HG03060 (cell line): ENCODE measurements at regions not wholly inside any gene's neighbourhood (a gene's known extent, or its start where the extent isn't known, plus 50 kb on each side); places are given as distances from the start of the nearest gene placed in this dataset.
"Not testable (repeated sequence)": the region's sequence is repeated elsewhere in the genome, so short reads cannot be mapped to it uniquely, and the experiment has no call there.

Experiments used
- ATAC-seq: cut with Tn5 transposase; IDR thresholded peaks from one replicate; pipeline ENCODE4 v1.9.1; 2021; ENCODE audit warnings: low read depth, moderate number of reproducible peaks; ENCODE audit not compliant: unreplicated experiment

DNA sequence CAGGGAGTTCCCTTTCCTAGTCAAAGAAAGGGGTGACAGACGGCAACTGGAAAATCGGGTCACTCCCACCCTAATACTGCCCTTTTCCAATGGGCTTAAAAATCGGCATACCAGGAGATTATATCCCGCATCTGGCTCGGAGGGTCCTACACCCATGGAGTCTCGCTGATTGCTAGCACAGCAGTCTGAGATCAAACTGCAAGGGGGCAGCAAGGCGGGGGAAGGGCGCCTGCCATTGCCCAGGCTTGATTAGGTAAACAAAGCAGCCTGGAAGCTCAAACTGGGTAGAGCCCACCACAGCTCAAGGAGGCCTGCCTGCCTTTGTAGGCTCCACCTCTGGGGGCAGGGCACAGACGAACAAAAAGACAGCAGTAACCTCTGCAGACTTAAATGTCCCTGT lies 831.3 kb downstream of the TTLL7 start:
- not testable (repeated sequence) for ATAC-seq

DNA sequence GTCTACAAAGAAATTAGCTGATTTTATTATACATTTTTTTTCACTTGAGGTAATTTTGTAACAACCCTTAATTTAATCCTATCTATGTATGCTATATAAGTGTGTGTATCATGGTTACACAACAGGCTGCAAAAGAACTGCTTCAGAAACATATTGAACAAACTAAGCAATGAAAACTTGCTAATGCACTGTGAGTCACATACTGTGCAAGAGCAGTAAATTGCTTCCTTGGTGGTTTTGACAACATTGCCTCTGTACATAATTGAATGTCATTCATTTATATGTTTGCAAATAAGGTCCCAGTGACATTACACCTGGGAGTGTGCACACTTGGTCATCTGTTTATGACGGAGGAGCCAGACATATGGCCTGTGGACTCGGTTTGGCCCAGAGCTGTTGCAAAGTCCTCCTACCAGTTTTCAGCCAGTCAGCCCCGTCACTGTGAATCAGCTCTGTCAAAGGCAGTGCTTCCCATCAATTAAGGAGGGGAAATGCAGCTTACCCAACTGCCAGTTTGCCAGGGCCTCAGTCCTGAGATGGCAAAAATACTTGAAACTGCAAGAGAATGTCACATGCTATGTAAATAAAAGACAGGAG lies 835.0 kb downstream of the TTLL7 start:
- ATAC-seq, result not testable (repeated sequence)

DNA sequence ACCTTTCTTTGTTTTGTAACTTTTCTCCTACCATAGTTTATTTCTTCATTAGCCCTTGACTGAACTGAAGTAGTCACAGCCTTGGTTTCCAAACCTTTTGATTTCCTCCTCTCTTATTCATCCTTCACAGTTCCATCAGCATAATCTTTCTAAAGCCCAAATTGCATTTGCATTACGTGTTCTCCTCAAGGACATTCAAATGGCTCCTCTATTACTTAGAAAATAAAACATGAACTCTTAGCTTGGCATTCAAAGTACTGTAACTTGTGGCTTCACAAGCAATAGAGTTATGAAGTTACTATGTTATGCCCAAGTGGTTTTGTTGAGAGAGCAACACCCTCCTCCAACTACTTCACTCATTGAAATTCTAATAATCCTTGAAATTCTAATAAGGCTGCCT lies 840.0 kb downstream of the TTLL7 start:
- ATAC-seq, result not testable (repeated sequence)

DNA sequence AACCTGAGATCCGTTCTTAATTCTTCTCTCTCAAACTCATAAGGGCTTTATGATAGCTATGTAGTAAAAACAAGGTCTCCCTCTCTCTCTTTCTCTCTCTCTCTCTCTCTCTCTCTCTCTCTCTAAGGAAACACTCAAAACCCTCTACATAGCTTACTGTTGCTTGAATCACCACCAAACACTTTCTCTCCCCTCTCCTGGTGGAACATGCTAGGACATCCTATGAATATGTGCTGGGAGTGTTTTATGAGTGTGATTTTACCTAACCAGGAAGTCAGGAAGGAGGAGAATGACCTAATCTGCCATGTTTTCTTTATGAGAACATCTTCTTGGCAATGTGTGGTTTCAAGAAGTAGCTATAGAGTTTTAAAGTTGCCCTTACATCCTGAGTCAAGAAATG lies 844.6 kb downstream of the TTLL7 start:
- ATAC-seq, result not testable (repeated sequence)

DNA sequence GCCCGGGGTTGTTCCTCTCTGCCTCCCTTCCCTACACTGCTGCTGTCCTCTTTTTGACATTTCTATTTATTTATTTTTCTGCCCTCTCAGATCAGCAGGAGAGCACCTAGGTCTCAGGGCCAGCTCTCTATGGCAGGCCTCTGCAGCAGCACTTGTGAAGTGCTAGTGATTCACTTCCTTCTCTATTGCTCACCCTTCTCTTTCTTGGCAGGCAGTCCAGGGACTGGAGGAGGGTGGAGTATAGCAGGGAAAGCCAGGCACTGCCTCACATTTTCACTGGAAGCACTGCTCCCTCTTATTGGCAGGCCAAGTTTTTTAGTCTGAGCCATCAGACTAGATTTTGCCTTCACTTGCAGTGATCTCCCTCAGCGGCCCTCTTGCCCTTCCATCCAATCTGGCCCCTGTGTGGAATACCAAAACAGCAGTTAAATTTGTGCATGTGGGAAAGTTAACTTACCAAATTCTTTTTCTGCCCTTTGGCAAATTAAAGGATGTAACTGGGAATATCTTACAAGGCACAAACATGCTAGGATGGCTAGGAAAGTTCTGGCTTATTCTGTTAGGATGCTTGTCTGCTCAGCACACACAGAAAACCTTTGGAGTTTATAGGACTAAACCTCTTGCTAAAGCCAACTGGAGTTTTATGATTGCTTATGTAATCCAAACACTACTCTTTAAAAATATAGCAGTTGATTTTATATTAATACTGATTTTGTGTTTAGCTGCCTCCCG lies 847.6 kb downstream of the TTLL7 start:
- not testable (repeated sequence) for ATAC-seq

DNA sequence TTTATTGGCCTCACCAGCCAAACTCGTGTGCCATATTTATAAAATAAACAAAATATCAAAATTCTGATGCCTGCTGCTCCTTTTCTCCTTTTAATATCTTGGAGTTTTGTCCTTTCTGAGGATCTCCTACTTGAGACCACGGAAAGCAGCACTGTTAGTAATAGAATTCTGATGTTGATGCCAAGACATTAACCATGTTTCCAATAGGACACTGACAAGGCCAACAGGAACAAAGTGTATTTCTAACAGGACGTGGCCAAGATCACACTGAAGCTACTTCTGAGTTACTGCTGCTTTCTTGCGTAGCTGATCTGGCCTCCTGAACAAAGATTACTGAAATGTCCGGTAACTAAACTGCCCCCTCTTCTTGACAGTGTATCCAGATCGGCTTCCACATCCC lies 848.5 kb downstream of the TTLL7 start:
- ATAC-seq, result not testable (repeated sequence)

DNA sequence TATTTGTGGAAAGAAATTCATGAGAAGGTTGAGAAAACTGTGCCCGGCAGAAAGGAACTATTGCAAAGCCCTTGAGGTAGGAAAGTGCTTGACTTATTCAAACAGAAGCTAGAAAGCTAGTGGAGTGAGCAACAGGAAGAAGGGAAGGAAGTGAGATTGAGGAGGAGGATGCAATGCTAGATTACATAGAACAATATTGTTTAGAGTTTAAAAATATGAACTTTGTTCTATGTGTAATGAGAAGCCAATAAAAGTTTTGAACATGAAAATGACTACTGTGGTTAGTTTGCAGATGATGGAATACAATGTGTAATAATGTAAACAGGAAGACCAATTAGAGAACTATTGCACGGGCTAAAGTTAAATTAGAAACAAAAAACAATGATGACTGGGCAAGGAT lies 853.1 kb downstream of the TTLL7 start:
- ATAC-seq, result not testable (repeated sequence)

DNA sequence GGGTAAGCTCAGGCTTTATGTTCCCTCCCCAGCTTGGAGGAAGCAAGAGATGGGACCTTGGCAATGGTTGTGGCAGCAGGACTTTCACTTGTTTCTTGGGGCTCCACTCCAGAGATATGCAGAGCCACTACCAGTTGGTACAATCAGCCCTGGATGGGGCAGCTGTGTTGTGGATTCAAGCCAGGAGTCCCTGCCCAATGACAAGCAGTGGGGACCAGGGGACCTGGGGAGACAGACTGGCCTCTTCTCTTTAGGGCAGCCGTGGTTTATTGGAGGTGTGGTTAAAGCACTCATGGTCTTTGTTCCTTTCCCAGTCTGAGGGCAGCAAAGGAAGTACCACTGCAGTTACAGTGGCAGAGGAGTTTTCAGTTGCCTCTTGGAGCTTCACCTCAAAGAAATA lies 856.1 kb downstream of the TTLL7 start:
- not testable (repeated sequence) for ATAC-seq

DNA sequence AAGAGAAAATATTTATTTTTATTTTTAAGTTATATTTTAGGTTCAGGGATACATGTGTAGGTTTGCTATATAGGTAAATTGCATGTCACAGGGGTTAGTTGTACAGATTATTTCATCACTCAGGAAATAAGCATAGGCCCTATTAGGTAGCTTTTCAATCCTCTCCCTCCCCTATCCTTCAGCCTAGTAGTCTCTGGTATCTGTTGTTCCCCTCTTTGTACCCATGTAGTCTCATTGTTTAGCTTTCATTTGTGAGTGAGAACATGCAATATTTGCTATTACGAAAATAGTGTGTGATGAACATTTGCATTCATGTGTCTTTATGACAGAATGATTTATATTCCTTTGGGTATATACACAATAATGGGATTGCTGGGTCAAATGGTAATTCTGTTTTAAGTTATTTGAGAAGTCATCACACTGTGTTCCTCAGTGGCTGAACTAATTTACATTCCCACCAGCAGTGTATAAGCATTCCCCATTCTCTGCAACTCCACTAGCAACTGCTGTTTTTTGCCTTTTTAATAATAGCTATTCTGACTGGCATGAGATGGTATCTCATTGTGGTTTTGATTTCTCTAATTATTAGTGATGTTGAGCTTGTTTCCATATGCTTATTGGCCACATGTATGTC lies 863.3 kb downstream of the TTLL7 start:
- not testable (repeated sequence) for ATAC-seq

DNA sequence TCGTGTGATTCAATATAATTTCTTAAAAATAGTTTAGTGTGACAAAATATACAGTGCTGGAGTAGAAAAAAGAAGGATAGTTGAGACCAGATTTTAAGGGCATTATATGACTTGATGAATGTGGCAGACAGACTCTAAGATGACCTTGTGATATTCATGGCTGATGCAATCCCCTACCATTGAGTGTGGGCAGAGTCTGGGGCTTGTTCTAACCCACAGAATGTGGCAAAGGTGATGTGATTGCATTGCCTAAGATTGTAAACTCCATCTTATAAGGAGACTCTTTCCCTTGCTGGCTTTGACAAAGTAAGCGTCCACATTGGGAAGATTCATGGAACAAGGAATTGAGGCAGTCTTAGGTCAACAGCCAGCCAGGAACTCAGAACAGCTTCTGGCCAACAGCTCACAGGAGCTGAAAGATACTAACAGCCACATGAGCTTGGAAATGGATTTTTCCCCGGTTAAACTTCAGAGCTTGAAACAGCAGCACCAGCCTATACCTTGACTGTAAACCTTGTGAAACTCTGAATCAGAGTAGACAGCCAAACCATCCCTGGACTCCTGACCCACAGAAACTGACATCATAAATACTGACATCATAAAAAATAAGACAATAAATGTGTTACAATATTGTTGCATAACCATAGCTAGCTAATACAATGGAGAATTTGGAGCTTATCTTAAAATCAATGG lies 864.5 kb downstream of the TTLL7 start:
- not testable (repeated sequence) for ATAC-seq

DNA sequence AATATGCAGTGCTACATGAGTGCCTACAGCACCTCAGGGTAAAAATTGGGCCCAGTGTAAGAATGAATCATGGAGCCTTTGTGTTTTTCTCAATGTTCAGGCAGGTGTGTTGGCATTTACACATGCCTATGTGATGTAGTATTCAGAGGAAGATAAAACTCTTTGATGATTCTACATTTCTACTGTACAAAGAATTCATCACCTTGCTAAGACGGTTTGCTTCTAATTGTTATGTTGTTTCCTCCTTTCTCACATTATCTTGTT lies 867.3 kb downstream of the TTLL7 start:
- no peak for ATAC-seq

DNA sequence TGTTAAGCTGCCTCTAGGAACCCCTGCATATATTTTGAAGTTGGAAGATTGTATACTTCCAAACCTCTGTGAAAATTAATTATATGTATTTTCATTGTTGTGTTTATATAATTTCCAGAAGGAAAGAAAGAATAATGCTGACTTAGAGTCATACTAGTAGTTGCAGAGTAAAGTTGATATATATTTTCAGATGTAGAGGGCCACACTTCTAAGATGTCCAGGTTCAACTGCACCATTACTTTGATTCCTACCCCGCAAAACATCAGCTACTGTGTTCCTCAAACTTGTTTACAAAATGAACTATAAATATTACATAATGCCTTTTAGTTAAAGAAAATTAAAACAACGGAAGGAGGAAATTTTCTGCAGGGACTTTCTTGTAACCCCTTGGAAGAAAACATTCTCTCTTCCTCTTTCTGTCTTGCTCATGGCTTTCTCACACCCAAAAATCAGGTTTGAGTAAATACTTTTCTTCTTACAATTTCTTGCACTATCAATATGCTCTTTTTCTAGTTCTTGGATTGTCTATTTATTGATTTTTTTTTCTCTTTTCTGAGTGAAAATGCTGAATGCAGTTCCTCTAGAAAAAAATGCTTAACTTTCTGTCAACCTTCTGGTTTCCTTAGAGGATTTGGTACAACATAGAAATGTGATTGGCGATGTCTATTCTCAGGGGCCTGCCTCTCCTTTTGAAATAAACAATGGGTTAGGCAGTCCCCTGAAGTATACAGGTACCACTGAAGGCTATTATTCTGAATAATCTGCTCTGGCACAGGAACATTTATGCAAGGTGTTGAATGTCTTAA lies 867.8 kb downstream of the TTLL7 start:
- ATAC-seq, result no peak

DNA sequence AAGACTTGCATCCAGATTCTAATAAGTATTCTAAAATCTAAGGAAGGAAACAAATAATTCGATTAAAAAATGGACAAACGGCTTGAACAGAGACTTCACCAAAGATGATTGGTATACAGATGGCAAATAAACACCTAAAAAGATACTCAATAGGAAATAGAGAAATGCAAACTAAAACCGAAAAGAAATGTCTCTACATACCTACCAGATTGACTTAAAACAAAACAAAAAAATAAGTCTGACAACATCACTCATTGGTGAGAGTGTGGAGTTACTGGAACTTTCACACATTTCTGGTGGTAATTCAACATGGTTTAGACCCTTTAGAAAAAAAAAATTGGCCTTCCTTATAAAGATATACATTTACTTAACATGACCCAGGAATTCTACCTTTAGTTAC lies 869.8 kb downstream of the TTLL7 start:
- ATAC-seq, result no peak

DNA sequence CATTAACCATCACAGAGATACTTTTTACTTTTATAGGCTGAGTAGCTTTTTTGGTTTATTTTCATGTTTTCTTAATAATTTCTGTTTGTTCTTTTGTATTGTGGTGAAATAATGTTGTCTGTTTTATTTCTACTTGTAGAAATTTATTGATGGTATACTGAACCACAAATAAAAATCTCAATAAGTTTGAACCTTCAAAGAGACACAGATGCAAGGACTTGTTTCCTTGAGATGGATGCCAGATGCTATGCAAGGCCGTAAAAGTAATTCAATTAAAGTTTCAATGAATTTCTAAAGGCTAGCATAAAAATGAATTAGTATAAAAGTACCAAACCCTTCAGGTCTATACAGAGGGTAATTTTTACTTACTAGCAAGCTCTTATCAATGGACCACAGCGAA lies 873.5 kb downstream of the TTLL7 start:
- no peak for ATAC-seq

DNA sequence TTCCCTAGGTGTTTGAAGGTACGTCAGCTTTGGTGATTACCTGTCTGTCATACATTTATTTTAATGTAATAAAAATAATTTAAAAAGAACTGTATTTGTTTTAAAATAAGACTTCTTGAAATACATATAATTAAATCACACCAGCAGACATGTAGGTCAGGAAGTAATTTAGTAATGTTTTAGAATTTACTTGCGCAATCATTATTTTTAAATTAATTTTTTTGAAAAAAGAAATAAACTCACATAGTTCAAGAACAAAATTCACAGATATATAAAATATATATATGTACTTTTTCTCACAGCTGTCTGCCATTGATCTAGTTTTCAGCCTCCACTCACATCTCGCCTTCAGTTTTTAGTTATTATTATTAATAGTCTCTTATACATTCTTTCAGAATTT lies 875.9 kb downstream of the TTLL7 start:
- no peak for ATAC-seq

DNA sequence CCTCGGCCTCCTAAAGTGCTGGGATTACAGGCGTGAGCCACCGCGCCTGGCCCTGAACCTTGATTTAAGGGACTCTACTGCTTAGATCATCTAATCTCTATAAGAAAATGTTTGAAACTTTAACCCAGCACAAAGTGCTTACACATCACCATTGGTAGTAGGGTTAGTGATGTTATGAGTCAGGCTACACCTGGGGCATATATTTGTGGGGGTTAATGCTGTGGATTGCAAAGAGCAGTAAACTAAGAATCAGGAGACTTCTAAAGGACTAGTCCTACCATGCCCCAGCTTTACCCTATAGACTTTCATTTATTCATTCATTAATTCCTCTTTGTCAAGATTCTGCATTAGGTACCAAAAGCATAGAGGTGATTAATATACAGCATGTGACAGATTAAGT lies 880.5 kb downstream of the TTLL7 start:
- ATAC-seq, result no peak

DNA sequence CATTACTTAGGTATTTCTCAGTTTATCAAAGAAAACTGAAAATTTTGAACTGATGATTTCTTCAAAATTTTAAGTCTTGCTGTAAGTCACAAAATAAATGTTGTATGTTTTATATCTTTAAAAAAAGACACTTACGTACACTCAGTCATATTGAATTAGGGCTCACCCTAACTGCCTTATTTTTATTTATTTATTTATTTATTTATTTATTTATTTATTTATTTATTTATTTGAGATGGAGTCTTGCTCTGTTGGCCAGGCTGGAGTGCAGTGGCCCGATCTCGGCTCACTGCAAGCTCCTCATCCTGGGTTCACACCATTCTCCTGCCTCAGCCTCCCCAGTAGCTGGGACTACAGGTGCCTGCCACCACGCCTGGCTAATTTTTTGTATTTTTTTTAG lies 881.9 kb downstream of the TTLL7 start:
- ATAC-seq, result not testable (repeated sequence)

DNA sequence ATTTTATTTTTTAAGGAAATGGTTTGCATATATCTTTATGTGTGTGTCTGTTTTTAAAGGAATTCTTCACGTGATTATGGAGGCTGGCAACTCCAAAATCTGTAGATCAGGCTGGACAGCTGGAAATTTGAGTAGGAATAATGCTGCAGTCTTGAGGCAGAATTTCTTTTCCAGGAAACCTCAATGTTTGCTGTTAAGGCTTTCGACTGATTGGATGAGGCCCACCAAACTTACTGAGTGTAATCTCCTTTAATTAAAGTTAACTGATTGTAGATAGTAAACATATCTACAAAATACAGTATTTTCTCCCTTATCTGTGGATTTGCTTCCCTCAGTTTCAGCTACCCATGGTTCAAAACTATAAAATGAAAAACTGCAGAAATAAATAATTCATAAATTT lies 883.1 kb downstream of the TTLL7 start:
- ATAC-seq, result no peak

DNA sequence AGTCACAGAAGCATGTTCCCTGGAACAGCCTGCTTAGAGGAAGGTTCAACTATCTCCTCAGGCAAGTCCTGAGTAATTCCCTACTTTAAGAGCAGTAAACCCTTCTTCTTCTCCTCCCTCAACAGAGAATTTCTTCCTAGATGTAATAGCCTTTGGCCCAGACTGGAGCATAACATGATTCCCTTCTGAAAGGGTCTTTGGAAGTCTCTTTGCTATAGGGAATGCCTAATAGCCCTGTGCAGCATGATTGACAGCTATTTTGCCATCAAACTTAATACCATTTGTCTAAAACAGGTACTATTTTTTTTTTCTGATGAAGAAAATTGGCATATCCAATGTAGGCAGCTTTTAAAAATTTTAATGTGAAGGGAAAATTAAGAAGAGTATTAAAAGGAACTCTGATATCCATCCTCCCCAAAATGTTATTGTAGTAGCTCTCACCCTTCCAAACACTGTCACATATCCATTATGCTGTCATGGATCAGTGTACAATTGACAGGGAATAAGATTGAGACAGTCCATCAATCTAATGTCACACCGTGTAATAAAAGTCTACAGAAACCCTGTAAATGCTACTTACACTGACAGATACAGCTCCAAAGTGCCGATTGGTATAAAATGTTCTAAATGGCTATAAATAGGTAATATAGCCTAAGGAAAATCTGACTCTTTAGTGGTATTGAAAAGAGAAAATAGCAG lies 884.6 kb downstream of the TTLL7 start:
- ATAC-seq, result no peak

DNA sequence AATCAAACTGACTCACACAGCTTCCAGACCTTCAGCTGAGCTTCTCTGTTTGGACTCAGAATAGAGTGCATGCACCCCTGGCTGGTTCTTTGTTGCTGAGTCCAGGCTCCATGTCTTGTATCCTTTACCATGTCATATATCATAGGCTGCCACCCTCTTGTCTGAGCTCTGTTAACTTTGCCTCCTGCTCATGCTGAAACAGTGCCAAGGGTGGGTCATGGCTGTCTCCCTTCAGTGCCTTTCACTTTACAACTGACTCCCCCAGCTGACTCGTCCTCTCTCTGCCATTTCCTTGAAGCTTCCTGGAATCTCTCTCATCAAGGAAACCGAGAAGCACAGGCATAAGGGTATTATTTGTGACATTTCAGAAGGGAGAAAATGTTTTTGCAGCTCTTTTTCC lies 885.3 kb downstream of the TTLL7 start:
- no peak for ATAC-seq
